HEK293 (cell line): ENCODE measurements at regions not wholly inside any gene's neighbourhood (a gene's known extent, or its start where the extent isn't known, plus 50 kb on each side); places are given as distances from the start of the nearest gene placed in this dataset.

Source experiments
- CTCF ChIA-PET: fragments of 350-600 bp; formaldehyde crosslinking; extraction: SDS; loops from one replicate; lab custom pipeline; 2021; ENCODE audit warnings: antibody characterized with exemption; lab: Yijun Ruan, JAX
- POLR2A ChIA-PET: fragments of 300-600 bp; formaldehyde crosslinking; extraction: SDS; loops from one replicate; lab custom pipeline; 2020; ENCODE audit warnings: antibody characterized with exemption, inconsistent platforms; lab: Yijun Ruan, JAX
- H3K27ac ChIP-seq: fragments of 200-500 bp; sonication (Bioruptor generic); 2 replicates; pipeline ENCODE4 v1.5.1; 2014; ENCODE audit warnings: low read depth, low read length, control low read depth, inconsistent platforms; ENCODE audit errors: extremely low read depth
- H3K36me3 ChIP-seq, 2 experiments: fragments of 200-500 bp in 1 of 2; sonication (Bioruptor generic) in 1 of 2; 1 replicate in 1 of 2; 2 replicates in 1 of 2; pipeline ENCODE4 v1.5.1; 2014 to 2017; ENCODE audit warnings: inconsistent platforms in 2 of 2, low read length in 2 of 2; ENCODE audit not compliant: control insufficient read depth in 2 of 2, insufficient read depth in 1 of 2
- H3K4me1 ChIP-seq: fragments of 200-500 bp; sonication (Bioruptor generic); 2 replicates; pipeline ENCODE4 v1.5.1; 2014; ENCODE audit warnings: mild to moderate bottlenecking, low read length, inconsistent platforms; ENCODE audit not compliant: control insufficient read depth, insufficient read depth
- H3K4me3 ChIP-seq: 2 replicates; pipeline ENCODE4 v1.5.1; 2011; ENCODE audit warnings: low read depth, mild to moderate bottlenecking, control low read depth, low read length, moderate library complexity
- H3K9me3 ChIP-seq: fragments of 200-500 bp; sonication (Bioruptor generic); 2 replicates; pipeline ENCODE4 v1.5.1; 2014; ENCODE audit warnings: low read depth, low read length, inconsistent platforms; ENCODE audit not compliant: control insufficient read depth, insufficient read depth
- CTCF ChIP-seq: fragments of 450-650 bp; formaldehyde crosslinking; IDR thresholded peaks from 2 replicates; pipeline ENCODE4 v1.5.1; 2016; ENCODE audit warnings: missing biosample characterization, missing genetic modification characterization
- ELK4 ChIP-seq: IDR thresholded peaks from 2 replicates; pipeline ENCODE4 v1.6.1; 2011; ENCODE audit warnings: mild to moderate bottlenecking, low read depth, low read length, borderline replicate concordance
- GLIS1 ChIP-seq: fragments of 450-650 bp; formaldehyde crosslinking; IDR thresholded peaks from 2 replicates; pipeline ENCODE4 v1.5.1; 2016; ENCODE audit warnings: missing biosample characterization, missing genetic modification characterization
- KLF9 ChIP-seq: fragments of 450-650 bp; formaldehyde crosslinking; IDR thresholded peaks from 2 replicates; pipeline ENCODE4 v1.5.1; 2016; ENCODE audit warnings: missing biosample characterization, missing genetic modification characterization, low read depth
- PATZ1 ChIP-seq: fragments of 450-650 bp; formaldehyde crosslinking; IDR thresholded peaks from 2 replicates; pipeline ENCODE4 v1.5.1; 2016; ENCODE audit warnings: missing biosample characterization, missing genetic modification characterization
- RBAK ChIP-seq: fragments of 450-650 bp; formaldehyde crosslinking; IDR thresholded peaks from 2 replicates; pipeline ENCODE4 v1.5.1; 2016; ENCODE audit warnings: missing biosample characterization, missing genetic modification characterization
- REPIN1 ChIP-seq: fragments of 450-650 bp; formaldehyde crosslinking; IDR thresholded peaks from 2 replicates; pipeline ENCODE4 v1.5.1; 2017; ENCODE audit warnings: missing biosample characterization, missing genetic modification characterization, low read depth
- SALL2 ChIP-seq: fragments of 450-650 bp; formaldehyde crosslinking; IDR thresholded peaks from 2 replicates; pipeline ENCODE4 v1.5.0; 2017; ENCODE audit warnings: missing biosample characterization, mild to moderate bottlenecking, missing genetic modification characterization, borderline replicate concordance
- SP2 ChIP-seq: fragments of 450-650 bp; formaldehyde crosslinking; IDR thresholded peaks from 2 replicates; pipeline ENCODE4 v1.5.1; 2016; ENCODE audit warnings: missing biosample characterization, missing genetic modification characterization
- TRIM28 ChIP-seq: IDR thresholded peaks from 2 replicates; pipeline ENCODE4 v1.6.1; 2011; ENCODE audit warnings: low read length, control low read depth, borderline replicate concordance
- ZIC2 ChIP-seq: fragments of 450-650 bp; formaldehyde crosslinking; IDR thresholded peaks from 2 replicates; pipeline ENCODE4 v1.5.1; 2016; ENCODE audit warnings: missing biosample characterization, missing genetic modification characterization
- ZNF10 ChIP-seq: fragments of 450-650 bp; formaldehyde crosslinking; IDR thresholded peaks from 2 replicates; pipeline ENCODE4 v1.5.1; 2017; ENCODE audit warnings: missing biosample characterization, missing genetic modification characterization
- ZNF155 ChIP-seq: fragments of 450-650 bp; formaldehyde crosslinking; IDR thresholded peaks from 2 replicates; pipeline ENCODE4 v1.5.1; 2016; ENCODE audit warnings: missing biosample characterization, missing genetic modification characterization
- ZNF19 ChIP-seq: fragments of 450-650 bp; formaldehyde crosslinking; IDR thresholded peaks from 2 replicates; pipeline ENCODE4; 2016; ENCODE audit warnings: missing biosample characterization, missing genetic modification characterization, low read depth
- ZNF214 ChIP-seq: fragments of 450-650 bp; formaldehyde crosslinking; IDR thresholded peaks from 2 replicates; pipeline ENCODE4 v1.5.1; 2017; ENCODE audit warnings: missing biosample characterization, mild to moderate bottlenecking, missing genetic modification characterization, borderline replicate concordance
- ZNF23 ChIP-seq: fragments of 450-650 bp; formaldehyde crosslinking; IDR thresholded peaks from 2 replicates; pipeline ENCODE4 v1.5.1; 2016; ENCODE audit warnings: missing biosample characterization, missing genetic modification characterization, borderline replicate concordance
- ZNF280C ChIP-seq: fragments of 450-650 bp; formaldehyde crosslinking; IDR thresholded peaks from 2 replicates; pipeline ENCODE4 v1.5.1; 2016; ENCODE audit warnings: missing biosample characterization, missing genetic modification characterization
- ZNF302 ChIP-seq: fragments of 450-650 bp; formaldehyde crosslinking; IDR thresholded peaks from 2 replicates; pipeline ENCODE4 v1.5.1; 2016; ENCODE audit warnings: missing biosample characterization, missing genetic modification characterization, low read depth
- ZNF335 ChIP-seq: fragments of 450-650 bp; formaldehyde crosslinking; conservative IDR thresholded peaks from 2 replicates; pipeline ENCODE4 v1.5.1; 2016; ENCODE audit warnings: missing biosample characterization, missing genetic modification characterization
- ZNF362 ChIP-seq: fragments of 450-650 bp; formaldehyde crosslinking; IDR thresholded peaks from 2 replicates; pipeline ENCODE4 v1.5.1; 2016; ENCODE audit warnings: missing biosample characterization, missing genetic modification characterization
- ZNF426 ChIP-seq: fragments of 450-650 bp; formaldehyde crosslinking; IDR thresholded peaks from 2 replicates; pipeline ENCODE4 v1.5.1; 2017; ENCODE audit warnings: missing biosample characterization, missing genetic modification characterization, mild to moderate bottlenecking, inconsistent platforms, moderate library complexity
- ZNF560 ChIP-seq: fragments of 450-650 bp; formaldehyde crosslinking; IDR thresholded peaks from 2 replicates; pipeline ENCODE4 v1.5.1; 2017; ENCODE audit warnings: missing biosample characterization, missing genetic modification characterization, borderline replicate concordance
- ZNF843 ChIP-seq: fragments of 450-650 bp; formaldehyde crosslinking; IDR thresholded peaks from 2 replicates; pipeline ENCODE4 v1.5.1; 2016; ENCODE audit warnings: missing biosample characterization, missing genetic modification characterization
- ZSCAN18 ChIP-seq: fragments of 450-650 bp; formaldehyde crosslinking; IDR thresholded peaks from 2 replicates; pipeline ENCODE4 v1.5.1; 2016; ENCODE audit warnings: missing biosample characterization, missing genetic modification characterization

- CTCF ChIA-PET, result interaction anchor here (0.6 kb wide), 1 partner anchor 631 kb away, joined by 3 read pairs; no protein-coding TSS in a partner anchor
- Histone ChIP-seq H3K27ac (no peak overlapping the region), H3K36me3 (no peaks in the 10 kb centered on the region), H3K4me3 (no peak overlapping the region), H3K4me1 (no peaks in the 10 kb centered on the region), H3K9me3 (no peaks in the 10 kb centered on the region)
- POLR2A ChIA-PET, result no interaction called here
- no peak for TF ChIP-seq ZNF362 (tag by site-specific recombination)
- no peak for TF ChIP-seq GLIS1
- no peak for TF ChIP-seq REPIN1 (tag by site-specific recombination)
- TF ChIP-seq ZSCAN18 (tag by site-specific recombination), result no peak
- TF ChIP-seq ZNF302, result no peak
- no peak for TF ChIP-seq ZNF19 (tag by site-specific recombination)
- no peak for TF ChIP-seq ZNF843 (tag by site-specific recombination)
- TF ChIP-seq ZNF560 (tag by site-specific recombination), result no peak
- TF ChIP-seq KLF9, result no peak
- TF ChIP-seq ZNF335 (tag by site-specific recombination), result no peak
- no peak for TF ChIP-seq SALL2 (tag by site-specific recombination)
- no peak for TF ChIP-seq TRIM28
- no peak for TF ChIP-seq ZNF426 (tag by site-specific recombination)
- TF ChIP-seq RBAK (tag by site-specific recombination), result no peak
- TF ChIP-seq ELK4, result no peak
- TF ChIP-seq ZNF214, result no peak
- TF ChIP-seq SP2 (tag by site-specific recombination), result no peak
- TF ChIP-seq, all 188 proteins: peak for 0
These were observed 421.1 kb upstream of the KHDRBS2 start for GRCh38 chr6:62707156-62707555.

- H3K36me3 ChIP-seq, result no peaks in the 10 kb centered on the region
- H3K27ac ChIP-seq, result no peak overlapping the region
- H3K4me3 ChIP-seq, result no peak overlapping the region
- no peaks in the 10 kb centered on the region for H3K9me3 ChIP-seq
- CTCF ChIA-PET, result no interaction called here
- TF ChIP-seq ZNF155 (tag by site-specific recombination) (no peak), CTCF (tag by site-specific recombination) (no peak), ZIC2 (tag by site-specific recombination) (no peak), ZNF280C (tag by site-specific recombination) (no peak), TRIM28 (no peak), ZNF23 (tag by site-specific recombination) (no peak), ZNF10 (tag by site-specific recombination) (no peak), PATZ1 (tag by site-specific recombination) (no peak), ZNF214 (no peak)
- TF ChIP-seq, all 188 proteins: peak for 0
- no peaks in the 10 kb centered on the region for H3K4me1 ChIP-seq
- POLR2A ChIA-PET, result no interaction called here
These were observed 397.0 kb upstream of the KHDRBS2 start for GRCh38 chr6:62683063-62683462.
